NCI-H1105 treated with DMSO at 0.1 percent for 48 hours (cell line): ENCODE measurements at regions not wholly inside any gene's neighbourhood (a gene's known extent, or its start where the extent isn't known, plus 50 kb on each side); places are given as distances from the start of the nearest gene placed in this dataset.
"Not testable (repeated sequence)": the region's sequence is repeated elsewhere in the genome, so short reads cannot be mapped to it uniquely, and the experiment has no call there.

Experiments
- DNase-seq: peaks from one replicate; lab custom pipeline; 2025; lab: John Stamatoyannopoulos, UW

DNA sequence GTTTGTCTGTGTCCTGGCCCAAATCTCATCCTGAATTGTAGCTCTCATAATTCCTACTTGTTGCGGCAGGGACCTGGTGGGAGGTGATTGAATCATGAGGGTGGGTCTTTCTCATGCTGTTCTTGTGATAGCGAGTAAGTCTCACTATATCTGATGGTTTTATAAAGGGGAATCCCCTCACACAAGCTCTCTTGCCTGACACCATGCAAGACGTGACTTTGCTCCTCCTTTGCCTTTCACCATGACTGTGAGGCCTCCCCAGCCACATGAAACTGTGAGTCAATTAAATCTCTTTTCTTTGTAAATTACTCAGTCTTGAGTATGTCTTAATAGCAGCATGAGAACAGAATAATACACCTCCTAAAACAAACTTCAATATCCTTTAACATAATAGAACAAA, 1065.6 kb downstream of the PLA2G4A start:
- no peak for DNase-seq

- DNase-seq = no peak
Observed at GRCh38 chr1:187903223-187903622, 1074.5 kb downstream of the PLA2G4A start.

- no peak for DNase-seq
Observed at GRCh38 chr1:187909382-187909781, 1080.6 kb downstream of the PLA2G4A start.

DNA sequence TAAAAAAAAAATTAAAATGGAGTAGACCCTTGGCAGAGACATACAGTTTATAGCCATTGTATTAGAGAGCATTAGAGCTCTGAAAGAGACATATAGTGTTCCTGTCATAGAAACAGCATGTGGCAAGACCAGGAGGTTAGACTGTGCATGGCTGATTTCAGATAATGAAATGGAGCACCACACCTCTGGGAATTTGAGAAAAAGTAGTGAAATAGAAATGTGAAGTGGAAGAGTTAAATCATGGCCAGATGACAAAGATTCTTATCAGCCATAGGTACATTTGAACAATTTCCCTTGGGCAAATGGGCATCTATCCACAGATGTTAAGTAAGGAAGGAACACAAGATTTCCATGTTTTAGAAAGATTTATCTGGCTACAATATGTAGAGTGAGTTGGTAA, 1083.1 kb downstream of the PLA2G4A start:
- no peak for DNase-seq

DNA sequence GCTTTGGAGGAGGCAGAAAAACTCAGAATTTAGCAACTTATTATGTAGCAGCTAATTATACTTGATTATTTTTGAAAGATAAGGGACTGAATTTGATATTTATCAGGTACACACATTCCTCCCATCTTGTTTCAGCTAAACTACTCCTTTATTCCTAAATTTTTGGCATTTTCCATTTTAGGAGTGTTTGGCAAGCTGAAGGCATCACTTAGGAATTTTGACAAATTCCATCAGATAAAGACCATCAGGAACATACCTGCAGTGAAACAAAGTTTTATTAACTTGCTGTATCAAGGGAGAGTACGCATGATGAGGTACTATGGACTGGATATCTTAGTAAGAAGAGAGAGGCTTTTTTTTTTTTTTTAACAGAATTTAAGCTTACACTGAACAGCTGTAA, 1092.2 kb downstream of the PLA2G4A start:
- no peak for DNase-seq

GRCh38 chr1:187921426-187921825, 1092.7 kb downstream of the PLA2G4A start:
- no peak for DNase-seq

DNA sequence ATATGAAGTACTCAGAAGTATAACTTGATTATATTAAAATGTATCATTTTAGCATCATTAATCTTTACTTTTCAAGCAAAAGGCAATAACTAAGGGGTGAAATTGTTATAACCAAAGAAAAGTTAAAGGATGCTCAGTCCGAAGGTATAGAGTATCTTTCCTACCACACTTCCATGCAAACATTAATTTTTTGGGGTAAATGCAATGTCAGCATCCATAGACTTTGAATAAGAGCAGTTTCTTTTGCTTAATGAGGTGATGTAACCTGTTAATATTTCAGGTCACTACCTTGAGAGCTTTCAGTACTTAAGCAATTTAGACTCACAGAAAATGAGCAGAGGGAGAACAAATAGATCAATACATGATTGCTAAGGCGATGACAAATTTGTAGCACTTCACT, 1093.5 kb downstream of the PLA2G4A start:
- no peak for DNase-seq

GRCh38 chr1:187924252-187924651, 1095.5 kb downstream of the PLA2G4A start:
- DNase-seq = no peak

GRCh38 chr1:187928288-187928687, 1099.5 kb downstream of the PLA2G4A start:
- no peak for DNase-seq

- DNase-seq = no peak
Observed at GRCh38 chr1:187928696-187929095, 1099.9 kb downstream of the PLA2G4A start.

- DNase-seq = no peak
Observed at GRCh38 chr1:187931776-187932175, 1103.0 kb downstream of the PLA2G4A start.

DNA sequence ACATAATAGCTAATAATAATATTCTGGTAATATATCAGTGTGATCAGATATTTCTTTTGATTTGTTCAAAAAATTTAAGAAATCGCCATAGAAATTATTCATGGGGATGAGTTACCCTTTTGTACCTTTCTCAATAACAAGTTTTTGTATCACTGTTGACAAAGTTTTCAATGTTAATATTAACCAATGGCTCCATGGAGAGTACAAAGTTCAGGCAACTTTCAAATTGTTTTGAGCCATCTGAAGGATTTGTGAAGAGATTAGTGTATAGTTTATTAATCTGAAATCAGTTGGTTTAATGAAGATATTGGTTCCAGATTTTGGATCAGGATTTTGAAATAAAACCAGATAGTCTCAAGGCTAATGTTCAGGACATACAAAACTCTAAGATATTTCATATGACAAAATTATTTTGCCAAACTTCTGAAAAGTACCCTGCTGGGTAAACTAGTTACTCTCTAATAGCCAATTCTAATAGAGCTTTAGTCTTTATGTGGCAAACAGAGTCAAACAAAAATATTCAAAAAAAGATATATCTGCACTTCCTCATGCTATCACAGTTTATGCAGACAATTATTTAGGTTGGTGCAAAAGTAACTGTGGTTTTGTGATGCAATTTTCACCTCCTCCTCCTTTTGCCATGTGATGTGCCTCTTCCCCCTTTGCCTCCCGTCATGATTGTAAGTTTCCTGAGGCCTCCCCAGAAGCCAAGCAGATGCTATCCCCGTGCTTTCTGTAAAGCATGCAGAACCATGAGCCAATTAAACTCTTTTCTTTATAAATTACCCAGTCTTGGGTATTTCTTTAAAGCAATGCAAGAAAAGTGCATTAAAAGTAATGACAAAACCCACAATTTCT, 1105.0 kb downstream of the PLA2G4A start:
- DNase-seq = no peak

- no peak for DNase-seq
Observed at GRCh38 chr1:187936667-187937066, 1107.9 kb downstream of the PLA2G4A start.

GRCh38 chr1:187938092-187938491, 1109.3 kb downstream of the PLA2G4A start:
- DNase-seq = no peak

GRCh38 chr1:187942986-187943385, 1114.2 kb downstream of the PLA2G4A start:
- DNase-seq = no peak

DNA sequence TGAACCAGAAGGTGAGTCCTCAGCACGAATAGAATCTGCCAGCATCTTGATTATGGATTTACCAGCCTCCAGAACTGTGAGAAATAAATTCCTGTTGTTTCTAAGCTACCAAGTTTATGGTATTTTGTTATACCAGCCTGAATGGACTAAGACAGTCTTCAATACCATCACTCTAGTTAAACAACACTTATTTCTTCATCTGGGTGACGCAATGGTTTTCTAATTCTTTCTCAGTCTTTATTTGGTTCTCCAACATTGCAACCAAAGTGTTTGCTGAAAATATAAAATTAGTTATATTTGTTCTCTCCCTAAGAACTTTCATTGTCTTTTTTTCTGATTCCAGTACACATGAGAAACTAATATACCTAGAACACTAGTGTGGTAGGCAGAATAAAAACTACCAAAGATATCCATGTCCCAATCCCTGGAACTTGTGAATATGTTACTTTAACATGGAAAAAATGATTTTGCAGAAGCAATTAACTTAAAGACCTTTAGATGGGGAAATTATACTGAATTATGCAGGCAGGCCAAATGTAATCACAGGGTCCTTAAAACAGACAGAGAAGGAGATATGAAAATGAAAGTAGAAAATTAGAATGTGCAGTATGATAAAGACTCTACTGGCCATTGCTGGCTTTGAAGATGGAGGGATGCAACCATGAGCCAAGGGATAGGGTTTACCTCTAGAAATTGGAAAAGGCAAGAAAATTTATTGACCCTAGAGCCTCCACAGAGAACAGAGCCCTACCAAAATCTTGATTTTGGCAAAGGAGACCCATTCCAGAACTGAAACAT, 1115.1 kb downstream of the PLA2G4A start:
- DNase-seq = no peak

DNA sequence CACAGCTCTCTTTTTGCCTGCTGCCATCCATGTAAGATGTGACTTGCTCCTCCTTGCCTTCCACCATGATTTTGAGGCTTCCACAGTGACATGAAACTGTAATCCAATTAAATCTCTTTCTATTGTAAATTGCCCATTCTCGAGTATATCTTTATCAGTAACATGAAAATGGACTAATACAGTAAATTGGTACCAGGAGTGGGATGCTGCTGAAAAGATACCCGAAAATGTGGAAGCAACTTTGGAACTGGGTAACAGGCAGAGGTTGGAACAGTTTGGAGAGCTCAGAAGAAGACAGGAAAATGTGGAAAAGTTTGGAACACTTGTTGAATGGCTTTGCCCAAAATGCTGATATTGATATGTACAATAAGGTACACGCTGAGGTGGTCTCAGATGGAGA, 1117.9 kb downstream of the PLA2G4A start:
- not testable (repeated sequence) for DNase-seq

- DNase-seq = no peak
Observed at GRCh38 chr1:187947359-187947758, 1118.6 kb downstream of the PLA2G4A start.

DNA sequence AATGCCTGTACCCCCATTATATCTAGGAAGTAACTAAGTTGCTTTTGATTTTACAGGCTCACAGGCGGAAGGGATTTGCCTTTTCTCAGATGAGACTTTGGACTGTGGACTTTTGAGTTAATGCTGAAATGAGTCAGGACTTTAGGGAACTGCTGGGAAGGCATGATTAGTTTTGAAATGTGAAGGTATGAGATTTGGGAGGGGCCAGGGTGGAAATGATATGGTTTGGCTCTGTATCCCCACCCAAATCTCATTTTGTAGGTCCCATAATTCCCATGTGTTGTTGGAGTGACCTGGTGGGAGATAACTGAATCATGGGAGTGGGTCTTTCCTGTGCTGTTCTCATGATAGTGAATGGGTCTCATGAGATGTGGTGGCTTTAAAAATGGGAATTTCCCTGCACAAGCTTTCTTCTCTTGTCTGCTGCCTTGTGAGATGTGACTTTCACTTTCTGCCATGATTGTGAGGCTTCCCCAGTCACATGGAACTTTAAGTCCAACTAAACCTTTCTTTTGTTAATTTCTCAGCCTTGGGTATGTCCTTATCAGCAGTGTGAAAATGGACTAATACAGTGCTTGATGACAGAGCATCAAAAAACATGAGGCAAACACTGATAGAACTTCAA, 1119.5 kb downstream of the PLA2G4A start:
- no peak for DNase-seq

- no peak for DNase-seq
Observed at GRCh38 chr1:187949567-187949966, 1120.8 kb downstream of the PLA2G4A start.

DNA sequence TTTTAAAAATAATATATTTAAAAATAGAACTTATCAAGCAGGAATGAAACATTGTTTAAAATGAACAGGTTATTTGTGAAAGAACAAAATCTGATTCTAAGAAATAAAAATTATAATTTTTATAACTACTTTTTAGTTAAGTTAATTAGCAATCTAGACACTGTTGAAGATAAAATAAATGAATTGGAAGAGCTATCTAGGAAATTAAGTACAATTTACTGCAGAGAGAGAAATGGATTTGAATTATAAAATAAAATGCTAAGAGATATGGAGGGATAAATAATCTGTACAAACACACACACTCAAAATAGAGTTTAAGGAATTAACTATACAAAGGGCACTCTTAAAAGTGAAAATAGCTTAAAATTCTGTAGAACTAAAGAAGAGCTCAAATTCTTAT, 1123.1 kb downstream of the PLA2G4A start:
- no peak for DNase-seq

DNA sequence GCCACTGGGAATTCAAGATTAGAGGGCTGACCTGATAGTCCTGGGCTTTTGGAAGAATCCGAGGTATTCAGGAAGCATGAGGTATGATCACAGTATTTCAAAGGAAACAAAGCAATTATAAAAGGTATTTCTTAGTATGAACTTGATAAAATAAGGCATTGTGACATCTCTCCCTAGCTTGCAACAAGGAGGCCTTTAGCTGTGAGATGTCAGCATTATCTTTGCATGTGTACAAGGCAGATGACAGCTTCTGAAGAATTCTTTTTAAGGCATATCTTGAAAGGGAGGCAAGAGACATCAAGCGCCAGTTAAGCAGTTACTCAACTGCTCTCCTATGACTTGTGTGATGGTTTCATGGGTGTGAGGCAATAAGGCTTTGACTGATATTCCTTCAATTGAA, 1123.7 kb downstream of the PLA2G4A start:
- DNase-seq = no peak

DNA sequence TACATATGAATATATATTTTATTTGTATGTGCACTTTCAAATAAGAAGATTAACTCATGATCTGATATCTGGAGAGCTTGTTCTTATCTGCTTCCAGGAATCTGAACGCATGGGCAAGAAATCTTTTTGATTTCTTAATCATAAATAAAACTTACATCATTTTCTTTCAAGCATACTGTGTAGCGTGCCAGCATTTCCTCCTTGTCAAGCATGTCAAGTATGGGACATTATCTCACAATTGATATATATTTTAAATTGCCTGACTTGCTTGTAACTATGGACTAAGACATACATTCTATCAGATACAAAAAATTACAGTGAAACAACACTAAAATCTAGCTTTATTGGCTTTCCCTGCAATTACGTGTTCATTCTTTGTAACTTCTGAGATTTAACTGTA, 1128.2 kb downstream of the PLA2G4A start:
- no peak for DNase-seq
